ENCODE measurements at regions not wholly inside any gene's neighbourhood (a gene's known extent, or its start where the extent isn't known, plus 50 kb on each side); places are given as distances from the start of the nearest gene placed in this dataset.

GRCh38 chr5:5782402-5782801, 359.9 kb downstream of the ICE1 start:
- TF ChIP-seq CTCF (IDR thresholded peaks at IDR 0.05), result no peak
- no peak for TF ChIP-seq POLR2A (IDR thresholded peaks at IDR 0.05)

All from thyroid gland (tissue), 4 donors.